T-cell (primary cell): ENCODE measurements at regions not wholly inside any gene's neighbourhood (a gene's known extent, or its start where the extent isn't known, plus 50 kb on each side); places are given as distances from the start of the nearest gene placed in this dataset.
"Not testable (repeated sequence)": the region's sequence is repeated elsewhere in the genome, so short reads cannot be mapped to it uniquely, and the experiment has no call there.

Experiments used
- ATAC-seq, 4 experiments: fragments of 200-7000 bp in 3 of 4; fragments of 150-1000 bp in 1 of 4; cut with Tn5 transposase; replicated peaks in 1 of 4; 1 replicate in 3 of 4; 2 replicates in 1 of 4; pipeline ENCODE4 v1.10.0; 2021; ENCODE audit warnings: moderate library complexity in 3 of 4, mild to moderate bottlenecking in 2 of 4, moderate number of reproducible peaks in 1 of 4
- CTCF ChIA-PET, 2 donors: fragments of 300-600 bp; sonication (Branson Sonifier 250); formaldehyde crosslinking; loops; one replicate each; lab custom pipeline; 2022; ENCODE audit warnings: antibody characterized with exemption in 2 of 2; lab: Charles Lee
- POLR2A ChIA-PET, 2 donors: fragments of 300-600 bp; sonication (Branson Sonifier 250); formaldehyde crosslinking; loops; one replicate each; lab custom pipeline; 2022; ENCODE audit warnings: antibody characterized with exemption in 2 of 2; lab: Charles Lee
- DNase-seq, 35 experiments: peaks; one replicate each; pipeline versions ENCODE4 v3.0.0 to v3.0.0-alpha.2; 2013 to 2023
- H3K27ac ChIP-seq: one replicate; pipeline ENCODE4 v1.5.1; 2013; ENCODE audit warnings: low read length
- H3K27me3 ChIP-seq, 2 experiments: replicated peaks in 1 of 2; 1 replicate in 1 of 2; 2 replicates in 1 of 2; pipeline versions ENCODE4 v1.6.1 to v1.7.0; 2013; ENCODE audit warnings: low read length in 1 of 2, mixed read lengths in 1 of 2; ENCODE audit not compliant: control insufficient read depth in 2 of 2, insufficient read depth in 2 of 2; ENCODE audit errors: extremely low read depth in 1 of 2
- H3K36me3 ChIP-seq, 2 donors: 1 replicate in 1 of 2; 2 replicates in 1 of 2; pipeline versions ENCODE4 v1.6.1 to v1.7.0; 2013; ENCODE audit warnings: low read length in 1 of 2; ENCODE audit not compliant: control insufficient read depth in 2 of 2, insufficient read depth in 1 of 2; ENCODE audit errors: extremely low read depth in 1 of 2
- H3K4me1 ChIP-seq, 2 experiments: 1 replicate in 1 of 2; 2 replicates in 1 of 2; pipeline versions ENCODE4 v1.6.1 to v1.7.0; 2013; ENCODE audit warnings: low read length in 2 of 2, mixed read lengths in 1 of 2; ENCODE audit not compliant: insufficient read depth in 2 of 2, control insufficient read depth in 1 of 2; ENCODE audit errors: extremely low read depth in 1 of 2
- H3K4me3 ChIP-seq, 2 donors: 1 replicate in 1 of 2; 2 replicates in 1 of 2; pipeline versions ENCODE4 v1.5.1 to v1.7.0; 2013; ENCODE audit warnings: mild to moderate bottlenecking in 2 of 2, low read length in 1 of 2, moderate library complexity in 1 of 2; ENCODE audit not compliant: control insufficient read depth in 1 of 2; ENCODE audit errors: extremely low read depth in 1 of 2
- H3K9me3 ChIP-seq: 2 replicates; pipeline ENCODE4 v1.7.0; 2013
- H3K27ac Mint-ChIP-seq, 2 donors: one replicate each; pipeline ENCODE4 v1.8.0; 2020 to 2021; ENCODE audit warnings: mild to moderate bottlenecking in 2 of 2, mixed read lengths in 2 of 2
- H3K27me3 Mint-ChIP-seq, 2 donors: one replicate each; pipeline ENCODE4 v1.8.0; 2021 to 2022; ENCODE audit warnings: mixed read lengths in 2 of 2
- H3K36me3 Mint-ChIP-seq: one replicate; pipeline ENCODE4 v1.8.0; 2021; ENCODE audit warnings: mixed read lengths
- H3K4me1 Mint-ChIP-seq, 3 donors: one replicate each; pipeline ENCODE4 v1.8.0; 2020 to 2022; ENCODE audit warnings: mixed read lengths in 3 of 3, mild to moderate bottlenecking in 1 of 3
- H3K4me3 Mint-ChIP-seq, 3 donors: one replicate each; pipeline ENCODE4 v1.8.0; 2020 to 2022; ENCODE audit warnings: mild to moderate bottlenecking in 3 of 3, mixed read lengths in 3 of 3, moderate library complexity in 3 of 3
- H3K9me3 Mint-ChIP-seq, 3 donors: one replicate each; pipeline ENCODE4 v1.8.0; 2020 to 2022; ENCODE audit warnings: mixed read lengths in 3 of 3
- WGBS: methylation state at CpG from one replicate; pipeline ENCODE4 v1.1.5; 2013; ENCODE audit warnings: missing lambda C conversion rate; ENCODE audit not compliant: insufficient coverage; 5-methylcytosine and 5-hydroxymethylcytosine counted together

- Mint-ChIP-seq H3K36me3 (no peaks in the 10 kb centered on the region), H3K27ac (no peak overlapping the region), H3K9me3 (peaks cover 18 to 41% (median 32%) of the 10 kb centered on the region in 3 donors), H3K4me1 (no peaks in the 10 kb centered on the region), H3K27me3 (no peaks in the 10 kb centered on the region), H3K4me3 (no peak overlapping the region)
- H3K36me3 ChIP-seq: no peaks in the 10 kb centered on the region
- H3K4me3 ChIP-seq: no peak overlapping the region
- no peaks in the 10 kb centered on the region for H3K27me3 ChIP-seq
- POLR2A ChIA-PET: no interaction called here
- no peak for DNase-seq
- H3K9me3 ChIP-seq: no peaks in the 10 kb centered on the region
- H3K4me1 ChIP-seq: no peaks in the 10 kb centered on the region
- CTCF ChIA-PET: no interaction called here
- H3K27ac ChIP-seq: no peak overlapping the region
- ATAC-seq: no peak
- WGBS: 48% methylated on average over 2 of the region's 2 CpGs
These were observed 1352.7 kb downstream of the CDH11 start for GRCh38 chr16:63769211-63769610.

GRCh38 chr16:63760246-63760645, 1361.6 kb downstream of the CDH11 start:
- H3K4me1 ChIP-seq, H3K4me3 Mint-ChIP-seq, DNase-seq, H3K27me3 ChIP-seq, POLR2A ChIA-PET, CTCF ChIA-PET, H3K27me3 Mint-ChIP-seq, H3K27ac Mint-ChIP-seq, H3K4me3 ChIP-seq, H3K36me3 ChIP-seq, ATAC-seq, H3K4me1 Mint-ChIP-seq, H3K27ac ChIP-seq, H3K9me3 ChIP-seq, H3K36me3 Mint-ChIP-seq: not testable (repeated sequence)
- H3K9me3 Mint-ChIP-seq: peaks cover 15 to 44% (median 32%) of the 10 kb centered on the region in 3 donors
- 73% methylated on average over 5 of the region's 11 CpGs for WGBS

- CTCF ChIA-PET: no interaction called here
- POLR2A ChIA-PET: no interaction called here
- no peaks in the 10 kb centered on the region for H3K36me3 Mint-ChIP-seq
- H3K4me1 Mint-ChIP-seq: no peaks in the 10 kb centered on the region
- H3K27me3 Mint-ChIP-seq: no peaks in the 10 kb centered on the region
- Histone ChIP-seq H3K9me3 (no peaks in the 10 kb centered on the region), H3K36me3 (no peaks in the 10 kb centered on the region), H3K4me3 (no peak overlapping the region), H3K27ac (no peak overlapping the region), H3K4me1 (no peaks in the 10 kb centered on the region), H3K27me3 (no peaks in the 10 kb centered on the region)
- H3K27ac Mint-ChIP-seq: no peak overlapping the region
- no peak for ATAC-seq
- H3K9me3 Mint-ChIP-seq: peaks cover 20 to 50% (median 26%) of the 10 kb centered on the region in 3 donors
- DNase-seq: no peak
- no peak overlapping the region for H3K4me3 Mint-ChIP-seq
These were observed 1369.5 kb downstream of the CDH11 start for GRCh38 chr16:63752347-63752746.

GRCh38 chr16:63749276-63749675, 1372.6 kb downstream of the CDH11 start:
- no peaks in the 10 kb centered on the region for H3K36me3 Mint-ChIP-seq
- H3K27ac Mint-ChIP-seq: no peak overlapping the region
- no peaks in the 10 kb centered on the region for H3K4me1 ChIP-seq
- POLR2A ChIA-PET: no interaction called here
- DNase-seq: no peak
- H3K9me3 Mint-ChIP-seq: peaks cover 29 to 49% (median 32%) of the 10 kb centered on the region in 3 donors
- no peaks in the 10 kb centered on the region for H3K27me3 Mint-ChIP-seq
- no peaks in the 10 kb centered on the region for H3K36me3 ChIP-seq
- H3K4me3 ChIP-seq: no peak overlapping the region
- ATAC-seq: no peak
- CTCF ChIA-PET: no interaction called here
- H3K4me3 Mint-ChIP-seq: no peak overlapping the region
- H3K9me3 ChIP-seq: no peaks in the 10 kb centered on the region
- no peaks in the 10 kb centered on the region for H3K27me3 ChIP-seq
- no peaks in the 10 kb centered on the region for H3K4me1 Mint-ChIP-seq
- no peak overlapping the region for H3K27ac ChIP-seq

- no peak for DNase-seq
- no CpG with 5 or more reads among the region's 4 CpGs for WGBS
- no peak overlapping the region for H3K27ac Mint-ChIP-seq
These were observed 1376.4 kb downstream of the CDH11 start for GRCh38 chr16:63745456-63745855.

GRCh38 chr16:63744077-63744874, 1377.6 kb downstream of the CDH11 start:
- ATAC-seq (no peak), DNase-seq (no peak)
- no peaks in the 10 kb centered on the region for H3K4me1 ChIP-seq
- H3K9me3 ChIP-seq: no peaks in the 10 kb centered on the region
- Mint-ChIP-seq H3K27me3 (no peaks in the 10 kb centered on the region), H3K9me3 (peaks cover 24 to 42% (median 31%) of the 10 kb centered on the region in 3 donors), H3K4me1 (no peaks in the 10 kb centered on the region), H3K4me3 (no peak overlapping the region), H3K27ac (no peak overlapping the region), H3K36me3 (no peaks in the 10 kb centered on the region)
- ChIA-PET POLR2A (no interaction called here), CTCF (no interaction called here)
- WGBS: 83% methylated on average over 13 of the region's 13 CpGs
- no peak overlapping the region for H3K27ac ChIP-seq
- H3K4me3 ChIP-seq: no peak overlapping the region
- no peaks in the 10 kb centered on the region for H3K36me3 ChIP-seq
- H3K27me3 ChIP-seq: no peaks in the 10 kb centered on the region

More at GRCh38 chr16:63745456-63745855, 1376.4 kb downstream of the CDH11 start:
- no peaks in the 10 kb centered on the region for H3K27me3 ChIP-seq
- ATAC-seq: no peak
- no peaks in the 10 kb centered on the region for H3K36me3 Mint-ChIP-seq
- no peaks in the 10 kb centered on the region for H3K36me3 ChIP-seq
- H3K27ac ChIP-seq: no peak overlapping the region
- H3K4me1 Mint-ChIP-seq: no peaks in the 10 kb centered on the region
- CTCF ChIA-PET: no interaction called here
- peaks cover 29 to 52% (median 31%) of the 10 kb centered on the region in 3 donors for H3K9me3 Mint-ChIP-seq
- H3K9me3 ChIP-seq: no peaks in the 10 kb centered on the region
- no peak overlapping the region for H3K4me3 ChIP-seq
- POLR2A ChIA-PET: interaction anchor here in 1 of 2 donors (0.5 kb wide), 1 partner anchor 258 kb away, joined by 5 read pairs; no protein-coding TSS in a partner anchor
- H3K27me3 Mint-ChIP-seq: no peaks in the 10 kb centered on the region
- H3K4me3 Mint-ChIP-seq: no peak overlapping the region
- no peaks in the 10 kb centered on the region for H3K4me1 ChIP-seq
